Transverse colon (tissue), 4 donors: ENCODE measurements at regions not wholly inside any gene's neighbourhood (a gene's known extent, or its start where the extent isn't known, plus 50 kb on each side); places are given as distances from the start of the nearest gene placed in this dataset.

ENCODE experiments used
- EP300 ChIP-seq: sonication (generic); formaldehyde crosslinking; IDR thresholded peaks from one replicate; pipeline ENCODE4 v1.6.1; 2017; ENCODE audit warnings: antibody characterized with exemption, low read depth
- POLR2A ChIP-seq: fragments of 450-650 bp; IDR thresholded peaks from one replicate; pipeline ENCODE4 v1.6.1; 2016; ENCODE audit warnings: antibody characterized with exemption, mild to moderate bottlenecking, moderate library complexity
- POLR2AphosphoS5 ChIP-seq, 3 donors: sonication (generic); formaldehyde crosslinking; IDR thresholded peaks; one replicate each; pipeline ENCODE4 v1.6.1; 2016; ENCODE audit warnings: antibody characterized with exemption in 3 of 3
- TF ChIP-seq, protein P1 (sequence below), 5 experiments: fragments of 200-600 bp in 3 of 5; fragments of 450-650 bp in 2 of 5; sonication (generic) in 3 of 5; IDR thresholded peaks; 1 replicate in 2 of 5; 2 replicates in 3 of 5; pipeline ENCODE4 v1.5.1; 2016 to 2017; ENCODE audit warnings: antibody characterized with exemption in 5 of 5, inconsistent platforms in 3 of 5, mild to moderate bottlenecking in 2 of 5, moderate library complexity in 1 of 5

DNA sequence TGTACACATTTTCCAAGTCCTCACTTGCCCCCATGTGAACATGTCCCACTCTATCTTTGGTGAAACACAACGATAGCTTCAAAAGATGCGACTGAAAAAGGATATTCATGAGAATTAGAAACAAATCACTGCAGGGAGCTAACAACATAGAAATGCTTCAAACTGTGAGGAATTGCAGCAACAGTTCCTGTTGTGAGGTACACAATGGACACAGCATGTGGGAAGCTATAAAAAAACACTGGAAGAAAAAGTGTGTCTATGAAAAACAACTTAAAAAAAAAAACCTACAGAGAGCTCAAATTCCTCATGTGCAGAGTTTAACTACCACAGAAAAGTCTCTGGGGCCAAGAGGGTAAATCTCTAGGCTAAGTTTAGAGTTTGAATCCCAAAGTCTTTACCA lies 51.6 kb upstream of the BLTP1 start:
- TF ChIP-seq POLR2AphosphoS5 (IDR thresholded peaks at IDR 0.05) (no peak), EP300 (no peak), POLR2A (no peak)
- TF ChIP-seq, protein P1, sequence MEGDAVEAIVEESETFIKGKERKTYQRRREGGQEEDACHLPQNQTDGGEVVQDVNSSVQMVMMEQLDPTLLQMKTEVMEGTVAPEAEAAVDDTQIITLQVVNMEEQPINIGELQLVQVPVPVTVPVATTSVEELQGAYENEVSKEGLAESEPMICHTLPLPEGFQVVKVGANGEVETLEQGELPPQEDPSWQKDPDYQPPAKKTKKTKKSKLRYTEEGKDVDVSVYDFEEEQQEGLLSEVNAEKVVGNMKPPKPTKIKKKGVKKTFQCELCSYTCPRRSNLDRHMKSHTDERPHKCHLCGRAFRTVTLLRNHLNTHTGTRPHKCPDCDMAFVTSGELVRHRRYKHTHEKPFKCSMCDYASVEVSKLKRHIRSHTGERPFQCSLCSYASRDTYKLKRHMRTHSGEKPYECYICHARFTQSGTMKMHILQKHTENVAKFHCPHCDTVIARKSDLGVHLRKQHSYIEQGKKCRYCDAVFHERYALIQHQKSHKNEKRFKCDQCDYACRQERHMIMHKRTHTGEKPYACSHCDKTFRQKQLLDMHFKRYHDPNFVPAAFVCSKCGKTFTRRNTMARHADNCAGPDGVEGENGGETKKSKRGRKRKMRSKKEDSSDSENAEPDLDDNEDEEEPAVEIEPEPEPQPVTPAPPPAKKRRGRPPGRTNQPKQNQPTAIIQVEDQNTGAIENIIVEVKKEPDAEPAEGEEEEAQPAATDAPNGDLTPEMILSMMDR (IDR thresholded peaks at IDR 0.05) = no peak
